Osteocyte (in vitro differentiated cells): ENCODE measurements at regions not wholly inside any gene's neighbourhood (a gene's known extent, or its start where the extent isn't known, plus 50 kb on each side); places are given as distances from the start of the nearest gene placed in this dataset.

Experiments used
- DNase-seq: peaks from one replicate; pipeline ENCODE4 v3.0.0; 2021; ENCODE audit warnings: mixed read lengths; ENCODE audit not compliant: unreplicated experiment; ENCODE audit errors: extremely low spot score
- H3K27ac Mint-ChIP-seq: one replicate; pipeline ENCODE4 v1.8.0; 2021; ENCODE audit warnings: mild to moderate bottlenecking, mixed read lengths; ENCODE audit not compliant: unreplicated experiment
- H3K27me3 Mint-ChIP-seq: one replicate; pipeline ENCODE4 v1.8.0; 2021; ENCODE audit warnings: mixed read lengths; ENCODE audit not compliant: unreplicated experiment
- H3K36me3 Mint-ChIP-seq: one replicate; pipeline ENCODE4 v1.8.0; 2021; ENCODE audit warnings: mixed read lengths; ENCODE audit not compliant: unreplicated experiment
- H3K4me1 Mint-ChIP-seq: one replicate; pipeline ENCODE4 v1.8.0; 2021; ENCODE audit warnings: mixed read lengths; ENCODE audit not compliant: unreplicated experiment
- H3K4me3 Mint-ChIP-seq: one replicate; pipeline ENCODE4 v1.8.0; 2021; ENCODE audit warnings: mild to moderate bottlenecking, moderate library complexity, mixed read lengths; ENCODE audit not compliant: unreplicated experiment
- H3K9me3 Mint-ChIP-seq: one replicate; pipeline ENCODE4 v1.8.0; 2021; ENCODE audit warnings: mixed read lengths; ENCODE audit not compliant: unreplicated experiment
- TF ChIP-seq, protein P1 (sequence below): fragments of 200-600 bp; sonication (generic); IDR thresholded peaks from 2 replicates; pipeline ENCODE4 v1.5.0; 2021; ENCODE audit warnings: antibody characterized with exemption, mild to moderate bottlenecking, moderate library complexity

DNA sequence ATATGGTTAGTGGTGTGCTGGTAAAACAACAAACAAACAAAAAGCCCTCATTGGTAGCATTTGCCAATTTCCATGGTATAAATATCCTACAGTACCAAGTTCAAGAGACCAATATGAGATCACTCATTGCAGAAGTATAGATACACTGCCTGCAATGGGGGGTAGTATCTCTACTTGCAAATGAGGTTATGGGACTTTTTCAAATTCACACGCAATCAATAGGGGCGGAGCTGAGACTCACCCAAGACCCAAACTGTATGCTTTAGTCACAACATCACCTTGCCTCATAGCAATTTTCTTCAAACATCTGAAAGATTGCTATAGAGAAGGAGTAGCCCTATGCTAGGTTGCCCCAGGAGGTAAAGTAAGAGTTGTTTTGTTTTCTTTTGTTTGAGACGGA lies 93.7 kb downstream of the VCPKMT start:
- Mint-ChIP-seq H3K4me1 (peaks cover 69% of the 10 kb centered on the region), H3K9me3 (peaks cover 15% of the 10 kb centered on the region), H3K27me3 (no peaks in the 10 kb centered on the region), H3K36me3 (peaks cover 9% of the 10 kb centered on the region), H3K27ac (peak overlapping the region; percentile 18), H3K4me3 (no peak overlapping the region)
- TF ChIP-seq, protein P1, sequence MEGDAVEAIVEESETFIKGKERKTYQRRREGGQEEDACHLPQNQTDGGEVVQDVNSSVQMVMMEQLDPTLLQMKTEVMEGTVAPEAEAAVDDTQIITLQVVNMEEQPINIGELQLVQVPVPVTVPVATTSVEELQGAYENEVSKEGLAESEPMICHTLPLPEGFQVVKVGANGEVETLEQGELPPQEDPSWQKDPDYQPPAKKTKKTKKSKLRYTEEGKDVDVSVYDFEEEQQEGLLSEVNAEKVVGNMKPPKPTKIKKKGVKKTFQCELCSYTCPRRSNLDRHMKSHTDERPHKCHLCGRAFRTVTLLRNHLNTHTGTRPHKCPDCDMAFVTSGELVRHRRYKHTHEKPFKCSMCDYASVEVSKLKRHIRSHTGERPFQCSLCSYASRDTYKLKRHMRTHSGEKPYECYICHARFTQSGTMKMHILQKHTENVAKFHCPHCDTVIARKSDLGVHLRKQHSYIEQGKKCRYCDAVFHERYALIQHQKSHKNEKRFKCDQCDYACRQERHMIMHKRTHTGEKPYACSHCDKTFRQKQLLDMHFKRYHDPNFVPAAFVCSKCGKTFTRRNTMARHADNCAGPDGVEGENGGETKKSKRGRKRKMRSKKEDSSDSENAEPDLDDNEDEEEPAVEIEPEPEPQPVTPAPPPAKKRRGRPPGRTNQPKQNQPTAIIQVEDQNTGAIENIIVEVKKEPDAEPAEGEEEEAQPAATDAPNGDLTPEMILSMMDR: no peak
- DNase-seq: no peak

DNA sequence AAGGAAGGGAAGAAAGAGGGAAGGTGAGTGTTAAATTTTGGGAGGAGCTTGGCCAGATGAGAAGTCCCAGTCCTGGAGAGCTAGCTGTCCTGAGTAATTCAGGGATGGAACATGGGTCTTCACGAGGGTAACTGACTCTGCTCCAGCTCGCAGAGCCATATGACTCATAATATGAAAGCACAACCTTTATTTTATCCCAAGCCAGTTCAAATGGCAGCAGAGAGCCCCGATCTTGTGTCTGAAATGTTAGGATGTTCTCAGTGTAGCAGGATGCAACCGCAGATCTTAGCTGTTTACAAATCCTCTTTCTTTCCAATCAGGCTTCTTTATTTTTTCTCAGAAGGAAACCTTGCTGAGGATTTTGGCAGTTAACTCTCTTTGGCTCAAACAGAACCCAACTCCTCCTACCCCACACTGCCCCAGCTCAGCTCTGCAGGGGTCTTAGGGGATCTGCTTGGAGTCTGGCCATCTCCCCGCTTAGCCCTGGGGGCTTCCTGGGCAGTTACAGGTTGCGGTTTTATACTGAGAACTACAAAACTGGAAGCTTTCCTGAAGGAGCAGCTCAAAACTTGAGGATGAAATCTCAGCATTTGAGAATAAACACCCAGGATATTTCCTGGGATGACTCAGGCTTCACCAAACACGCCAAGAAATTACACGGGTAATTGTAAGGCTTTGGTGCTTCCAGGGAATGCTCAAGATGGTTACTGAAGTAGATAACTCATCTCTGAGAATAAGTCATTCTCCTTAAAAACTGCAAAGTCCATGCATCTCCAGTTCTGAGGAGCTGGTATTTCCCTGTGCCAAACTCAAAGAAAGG lies 92.5 kb downstream of the VCPKMT start:
- DNase-seq: no peak
- H3K4me1 Mint-ChIP-seq: peaks cover 58% of the 10 kb centered on the region
- no peaks in the 10 kb centered on the region for H3K27me3 Mint-ChIP-seq
- TF ChIP-seq, protein P1: no peak
- H3K27ac Mint-ChIP-seq: peak overlapping the region; percentile 89
- peaks cover 9% of the 10 kb centered on the region for H3K36me3 Mint-ChIP-seq
- H3K9me3 Mint-ChIP-seq: peaks cover 15% of the 10 kb centered on the region
- peak overlapping the region; percentile 9 for H3K4me3 Mint-ChIP-seq

DNA sequence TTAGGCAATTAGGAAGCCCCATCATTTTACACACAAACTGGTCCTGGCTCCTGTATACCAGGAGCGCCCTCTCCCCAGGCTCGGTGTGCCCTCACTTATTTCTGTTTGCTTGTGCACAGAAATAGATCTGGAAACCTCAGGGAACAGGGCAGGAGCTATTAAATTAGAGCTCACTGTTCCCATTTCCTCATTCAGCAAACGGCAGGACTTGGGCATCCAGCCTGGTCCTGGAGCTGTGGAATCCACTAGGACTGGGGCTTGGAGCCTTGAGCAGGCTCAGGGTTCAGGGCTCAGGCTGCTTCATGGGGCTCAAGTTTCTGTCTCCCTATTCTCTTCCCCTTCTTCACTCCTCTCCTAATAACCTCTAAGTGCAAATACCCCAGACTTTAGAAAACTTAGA lies 91.3 kb downstream of the VCPKMT start:
- TF ChIP-seq, protein P1: no peak
- no peak overlapping the region for H3K4me3 Mint-ChIP-seq
- peaks cover 13% of the 10 kb centered on the region for H3K9me3 Mint-ChIP-seq
- DNase-seq: no peak
- peaks cover 9% of the 10 kb centered on the region for H3K36me3 Mint-ChIP-seq
- H3K27ac Mint-ChIP-seq: peak overlapping the region; percentile 4
- no peaks in the 10 kb centered on the region for H3K27me3 Mint-ChIP-seq
- peaks cover 47% of the 10 kb centered on the region for H3K4me1 Mint-ChIP-seq

DNA sequence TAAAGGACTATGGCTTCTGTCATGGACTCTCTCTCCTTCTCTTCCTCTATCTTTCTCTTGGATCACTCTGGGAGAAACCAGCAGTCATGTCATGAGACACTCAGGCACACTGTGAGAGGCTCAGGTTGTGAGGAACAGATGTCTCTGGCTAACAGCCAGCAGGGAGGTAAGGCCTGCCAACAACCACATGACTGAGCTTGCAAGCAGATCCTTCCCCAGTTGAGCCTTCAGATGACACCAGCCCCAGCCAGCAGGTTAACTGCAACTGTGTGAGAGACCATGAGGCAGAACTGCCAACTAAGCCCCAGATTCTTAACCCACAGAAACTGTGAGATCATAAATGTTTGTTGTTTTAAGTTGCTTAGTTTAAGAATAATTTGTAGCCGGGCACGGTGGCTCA lies 90.6 kb downstream of the VCPKMT start:
- Mint-ChIP-seq H3K27me3 (no peaks in the 10 kb centered on the region), H3K36me3 (peaks cover 9% of the 10 kb centered on the region), H3K4me3 (no peak overlapping the region), H3K4me1 (peaks cover 41% of the 10 kb centered on the region), H3K27ac (peak overlapping the region; percentile 69), H3K9me3 (peaks cover 8% of the 10 kb centered on the region)
- TF ChIP-seq, protein P1: no peak
- DNase-seq: no peak

DNA sequence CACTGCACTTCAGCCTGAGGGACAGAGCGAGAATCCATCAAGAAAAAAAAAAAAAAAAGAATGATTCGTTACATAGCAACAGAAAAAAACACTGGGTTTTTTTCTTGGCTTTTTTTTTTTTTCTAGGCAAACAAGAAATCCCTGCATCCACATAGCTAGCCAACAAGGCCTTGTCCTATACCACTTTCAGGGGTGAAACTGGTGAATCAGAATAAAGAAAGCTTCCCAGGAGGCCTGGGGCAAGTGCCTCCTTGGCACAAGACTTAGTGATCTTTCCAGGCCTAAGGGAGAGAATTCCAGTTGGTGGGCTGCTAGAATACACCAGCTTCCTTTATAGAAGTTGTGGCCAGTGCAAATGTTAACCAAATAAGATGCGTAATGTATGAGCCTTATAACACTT lies 90.0 kb downstream of the VCPKMT start:
- Mint-ChIP-seq H3K27ac (no peak overlapping the region), H3K27me3 (no peaks in the 10 kb centered on the region), H3K4me3 (no peak overlapping the region), H3K36me3 (peaks cover 6% of the 10 kb centered on the region), H3K4me1 (peaks cover 35% of the 10 kb centered on the region), H3K9me3 (peaks cover 8% of the 10 kb centered on the region)
- TF ChIP-seq, protein P1: no peak
- no peak for DNase-seq
